ENCODE measurements at regions not wholly inside any gene's neighbourhood (a gene's known extent, or its start where the extent isn't known, plus 50 kb on each side); places are given as distances from the start of the nearest gene placed in this dataset.

- TF ChIP-seq CTCF (IDR thresholded peaks at IDR 0.05) (no peak), POLR2AphosphoS5 (IDR thresholded peaks at IDR 0.05) (no peak), POLR2A (IDR thresholded peaks at IDR 0.05) (no peak), EP300 (IDR thresholded peaks at IDR 0.05) (no peak)
Observed at GRCh38 chr3:72494130-72494529, 354.1 kb downstream of the SHQ1 start.

All from gastroesophageal sphincter (tissue), 3 donors.